ENCODE measurements at regions not wholly inside any gene's neighbourhood (a gene's known extent, or its start where the extent isn't known, plus 50 kb on each side); places are given as distances from the start of the nearest gene placed in this dataset.

- 59 to 74% methylated on average over 3 of the region's 3 CpGs for WGBS, 2 donors
- no peaks in the 10 kb centered on the region for H3K4me1 ChIP-seq
- H3K27ac ChIP-seq, result no peak overlapping the region
- no peaks in the 10 kb centered on the region for H3K9me3 ChIP-seq
- no peak for DNase-seq
- TF ChIP-seq POLR2AphosphoS5 (IDR thresholded peaks at IDR 0.05) (no peak), CTCF (IDR thresholded peaks at IDR 0.05) (no peak), POLR2A (IDR thresholded peaks at IDR 0.05) (no peak), EP300 (IDR thresholded peaks at IDR 0.05) (no peak)
- H3K4me3 ChIP-seq, result no peak overlapping the region
- intact Hi-C loops (cut with DNase I), result no loop called here
- H3K36me3 ChIP-seq, result no peaks in the 10 kb centered on the region
- no peaks in the 10 kb centered on the region for H3K27me3 ChIP-seq
These were observed 56.8 kb upstream of the HS3ST2 start for GRCh38 chr16:22757202-22757601.

GRCh38 chr16:22762486-22762885 lies 51.5 kb upstream of the HS3ST2 start:
- H3K36me3 ChIP-seq, result no peaks in the 10 kb centered on the region
- intact Hi-C loops (cut with DNase I), result no loop called here
- H3K27me3 ChIP-seq, result no peaks in the 10 kb centered on the region
- 49 to 75% methylated on average over 3 of the region's 3 CpGs for WGBS, 2 donors
- TF ChIP-seq EP300 (IDR thresholded peaks at IDR 0.05) (no peak), CTCF (IDR thresholded peaks at IDR 0.05) (no peak), POLR2AphosphoS5 (IDR thresholded peaks at IDR 0.05) (no peak), POLR2A (IDR thresholded peaks at IDR 0.05) (no peak)
- H3K4me3 ChIP-seq, result no peak overlapping the region
- no peak for DNase-seq
- H3K4me1 ChIP-seq, result peaks cover 0 to 36% (median 30%) of the 10 kb centered on the region in 4 donors
- no peaks in the 10 kb centered on the region for H3K9me3 ChIP-seq
- no peak overlapping the region for H3K27ac ChIP-seq

- peak in 1 of 4 donors; percentile 62 for TF ChIP-seq POLR2AphosphoS5 (IDR thresholded peaks at IDR 0.05)
- TF ChIP-seq CTCF (IDR thresholded peaks at IDR 0.05), result no peak
- peak in 1 of 4 donors; percentile 53 for TF ChIP-seq EP300 (IDR thresholded peaks at IDR 0.05)
- TF ChIP-seq POLR2A (IDR thresholded peaks at IDR 0.05), result no peak
- H3K9me3 ChIP-seq, result no peaks in the 10 kb centered on the region
- H3K36me3 ChIP-seq, result no peaks in the 10 kb centered on the region
- H3K27me3 ChIP-seq, result no peaks in the 10 kb centered on the region
- WGBS, 2 donors, result 71 to 72% methylated on average over 7 of the region's 7 CpGs
- peak; percentile 72 for DNase-seq
- H3K4me3 ChIP-seq, result no peak overlapping the region
- H3K4me1 ChIP-seq, result peaks cover 0 to 36% (median 30%) of the 10 kb centered on the region in 4 donors
- peak overlapping the region in 3 of 4 donors; percentile 78 to 81 (median 78) for H3K27ac ChIP-seq
- intact Hi-C loops (cut with DNase I), result no loop called here
These were observed 50.4 kb upstream of the HS3ST2 start for GRCh38 chr16:22763437-22764080.

Measured in sigmoid colon (tissue), 6 donors.